Activated CD4-positive, alpha-beta T cell treated with anti-CD3 and anti-CD28 coated beads, Interleukin-2, amount 10 ng/mL, durations not matched to agents 24 days and 14 days (primary cell): ENCODE measurements at regions not wholly inside any gene's neighbourhood (a gene's known extent, or its start where the extent isn't known, plus 50 kb on each side); places are given as distances from the start of the nearest gene placed in this dataset.

ENCODE experiments used
- DNase-seq: peaks from one replicate; pipeline ENCODE4 v3.0.0; 2022
- H3K27ac Mint-ChIP-seq: one replicate; pipeline ENCODE4 v1.8.0; 2022; ENCODE audit warnings: mild to moderate bottlenecking, mixed read lengths
- H3K27me3 Mint-ChIP-seq: one replicate; pipeline ENCODE4 v1.8.0; 2022; ENCODE audit warnings: mixed read lengths
- H3K36me3 Mint-ChIP-seq: one replicate; pipeline ENCODE4 v1.8.0; 2022; ENCODE audit warnings: low read depth, mild to moderate bottlenecking, mixed read lengths
- H3K4me1 Mint-ChIP-seq: one replicate; pipeline ENCODE4 v1.8.0; 2021; ENCODE audit warnings: mixed read lengths
- H3K4me3 Mint-ChIP-seq: one replicate; pipeline ENCODE4 v1.8.0; 2022; ENCODE audit warnings: mild to moderate bottlenecking, moderate library complexity, mixed read lengths
- H3K9me3 Mint-ChIP-seq: one replicate; pipeline ENCODE4 v1.8.0; 2021; ENCODE audit warnings: mixed read lengths
- intact Hi-C: fragments of 100-400 bp; cut with micrococcal nuclease; formaldehyde crosslinking; loops from one replicate; pipeline ENCODE4 v1.15.1; 2023

- no peaks in the 10 kb centered on the region for H3K9me3 Mint-ChIP-seq
- peaks cover 13% of the 10 kb centered on the region for H3K27me3 Mint-ChIP-seq
- no peak for DNase-seq
- no peaks in the 10 kb centered on the region for H3K36me3 Mint-ChIP-seq
- intact Hi-C loops: no loop called here
- H3K4me3 Mint-ChIP-seq: no peak overlapping the region
- no peak overlapping the region for H3K27ac Mint-ChIP-seq
- no peaks in the 10 kb centered on the region for H3K4me1 Mint-ChIP-seq
Observed at GRCh38 chr14:56896922-56897321, 86.6 kb upstream of the OTX2 start.

GRCh38 chr14:56896231-56896630 lies 86.0 kb upstream of the OTX2 start:
- Mint-ChIP-seq H3K4me3 (no peak overlapping the region), H3K36me3 (no peaks in the 10 kb centered on the region), H3K27ac (no peak overlapping the region), H3K9me3 (no peaks in the 10 kb centered on the region), H3K27me3 (peaks cover 13% of the 10 kb centered on the region), H3K4me1 (no peaks in the 10 kb centered on the region)
- no peak for DNase-seq
- intact Hi-C loops: no loop called here

- no peak for DNase-seq
- Mint-ChIP-seq H3K36me3 (no peaks in the 10 kb centered on the region), H3K4me1 (no peaks in the 10 kb centered on the region), H3K27me3 (peaks cover 15% of the 10 kb centered on the region), H3K4me3 (no peak overlapping the region), H3K27ac (no peak overlapping the region), H3K9me3 (no peaks in the 10 kb centered on the region)
- intact Hi-C loops: no loop called here
Observed at GRCh38 chr14:56895154-56895553, 84.9 kb upstream of the OTX2 start.

- intact Hi-C loops: no loop called here
- no peak overlapping the region for H3K4me3 Mint-ChIP-seq
Observed at GRCh38 chr14:56894591-56894991, 84.3 kb upstream of the OTX2 start.

GRCh38 chr14:56892959-56893358 lies 82.7 kb upstream of the OTX2 start:
- Mint-ChIP-seq H3K27ac (no peak overlapping the region), H3K4me3 (no peak overlapping the region)

More at GRCh38 chr14:56894591-56894991, 84.3 kb upstream of the OTX2 start:
- no peak overlapping the region for H3K27ac Mint-ChIP-seq
- peaks cover 16% of the 10 kb centered on the region for H3K27me3 Mint-ChIP-seq
- no peaks in the 10 kb centered on the region for H3K4me1 Mint-ChIP-seq
- no peaks in the 10 kb centered on the region for H3K9me3 Mint-ChIP-seq
- H3K36me3 Mint-ChIP-seq: no peaks in the 10 kb centered on the region
- DNase-seq: no peak

GRCh38 chr14:56891226-56891625 lies 80.9 kb upstream of the OTX2 start:
- intact Hi-C loops: no loop called here
- Mint-ChIP-seq H3K4me3 (no peak overlapping the region), H3K4me1 (no peaks in the 10 kb centered on the region), H3K27me3 (peaks cover 26% of the 10 kb centered on the region), H3K27ac (no peak overlapping the region), H3K9me3 (no peaks in the 10 kb centered on the region), H3K36me3 (no peaks in the 10 kb centered on the region)
- no peak for DNase-seq

More at GRCh38 chr14:56892959-56893358, 82.7 kb upstream of the OTX2 start:
- Mint-ChIP-seq H3K4me1 (no peaks in the 10 kb centered on the region), H3K27me3 (peaks cover 23% of the 10 kb centered on the region), H3K9me3 (no peaks in the 10 kb centered on the region), H3K36me3 (no peaks in the 10 kb centered on the region)
- intact Hi-C loops: no loop called here
- no peak for DNase-seq

- H3K9me3 Mint-ChIP-seq: no peaks in the 10 kb centered on the region
- no peaks in the 10 kb centered on the region for H3K36me3 Mint-ChIP-seq
- no peak overlapping the region for H3K27ac Mint-ChIP-seq
- H3K4me3 Mint-ChIP-seq: no peak overlapping the region
- peaks cover 23% of the 10 kb centered on the region for H3K27me3 Mint-ChIP-seq
- DNase-seq: no peak
- H3K4me1 Mint-ChIP-seq: no peaks in the 10 kb centered on the region
- intact Hi-C loops: no loop called here
Observed at GRCh38 chr14:56889705-56890104, 79.4 kb upstream of the OTX2 start.

GRCh38 chr14:56888274-56888673 lies 78.0 kb upstream of the OTX2 start:
- no peaks in the 10 kb centered on the region for H3K9me3 Mint-ChIP-seq

GRCh38 chr14:56887216-56887615 lies 76.9 kb upstream of the OTX2 start:
- no peak for DNase-seq
- Mint-ChIP-seq H3K36me3 (no peaks in the 10 kb centered on the region), H3K4me3 (no peak overlapping the region), H3K9me3 (no peaks in the 10 kb centered on the region), H3K4me1 (no peaks in the 10 kb centered on the region), H3K27ac (no peak overlapping the region), H3K27me3 (peaks cover 14% of the 10 kb centered on the region)
- intact Hi-C loops: no loop called here

More at GRCh38 chr14:56888274-56888673, 78.0 kb upstream of the OTX2 start:
- Mint-ChIP-seq H3K4me3 (no peak overlapping the region), H3K27ac (no peak overlapping the region), H3K27me3 (peaks cover 19% of the 10 kb centered on the region), H3K4me1 (no peaks in the 10 kb centered on the region), H3K36me3 (no peaks in the 10 kb centered on the region)
- no peak for DNase-seq
- intact Hi-C loops: no loop called here

- Mint-ChIP-seq H3K27ac (no peak overlapping the region), H3K27me3 (peaks cover 14% of the 10 kb centered on the region), H3K9me3 (no peaks in the 10 kb centered on the region), H3K4me1 (no peaks in the 10 kb centered on the region), H3K4me3 (no peak overlapping the region), H3K36me3 (no peaks in the 10 kb centered on the region)
- intact Hi-C loops: no loop called here
- no peak for DNase-seq
Observed at GRCh38 chr14:56886471-56887062, 76.3 kb upstream of the OTX2 start.

GRCh38 chr14:56885825-56886224 lies 75.5 kb upstream of the OTX2 start:
- no peak overlapping the region for H3K4me3 Mint-ChIP-seq
- peaks cover 13% of the 10 kb centered on the region for H3K27me3 Mint-ChIP-seq
- no peaks in the 10 kb centered on the region for H3K36me3 Mint-ChIP-seq
- intact Hi-C loops: no loop called here
- H3K27ac Mint-ChIP-seq: no peak overlapping the region
- H3K9me3 Mint-ChIP-seq: no peaks in the 10 kb centered on the region
- H3K4me1 Mint-ChIP-seq: no peaks in the 10 kb centered on the region
- DNase-seq: no peak

GRCh38 chr14:56884617-56885016 lies 74.3 kb upstream of the OTX2 start:
- intact Hi-C loops: no loop called here
- Mint-ChIP-seq H3K9me3 (no peaks in the 10 kb centered on the region), H3K27ac (no peak overlapping the region), H3K4me1 (no peaks in the 10 kb centered on the region), H3K36me3 (no peaks in the 10 kb centered on the region), H3K27me3 (peaks cover 11% of the 10 kb centered on the region), H3K4me3 (no peak overlapping the region)
- DNase-seq: no peak

- Mint-ChIP-seq H3K27me3 (peaks cover 2% of the 10 kb centered on the region), H3K36me3 (no peaks in the 10 kb centered on the region), H3K4me3 (no peak overlapping the region), H3K9me3 (no peaks in the 10 kb centered on the region), H3K4me1 (no peaks in the 10 kb centered on the region), H3K27ac (no peak overlapping the region)
- DNase-seq: no peak
- intact Hi-C loops: no loop called here
Observed at GRCh38 chr14:56881181-56881580, 70.9 kb upstream of the OTX2 start.

- intact Hi-C loops: no loop called here
- Mint-ChIP-seq H3K36me3 (no peaks in the 10 kb centered on the region), H3K4me1 (no peaks in the 10 kb centered on the region), H3K9me3 (no peaks in the 10 kb centered on the region), H3K27me3 (peaks cover 2% of the 10 kb centered on the region), H3K27ac (no peak overlapping the region), H3K4me3 (no peak overlapping the region)
- DNase-seq: no peak
Observed at GRCh38 chr14:56878766-56879165, 68.5 kb upstream of the OTX2 start.

- Mint-ChIP-seq H3K27ac (no peak overlapping the region), H3K27me3 (no peaks in the 10 kb centered on the region), H3K36me3 (no peaks in the 10 kb centered on the region), H3K9me3 (no peaks in the 10 kb centered on the region), H3K4me3 (no peak overlapping the region), H3K4me1 (no peaks in the 10 kb centered on the region)
- DNase-seq: no peak
- intact Hi-C loops: no loop called here
Observed at GRCh38 chr14:56875104-56875675, 64.9 kb upstream of the OTX2 start.
